H1 (cell line): ENCODE measurements at regions not wholly inside any gene's neighbourhood (a gene's known extent, or its start where the extent isn't known, plus 50 kb on each side); places are given as distances from the start of the nearest gene placed in this dataset.

Experiments
- CTCF ChIA-PET: fragments of 300-600 bp; sonication (Branson Sonifier 250); formaldehyde crosslinking; loops from one replicate; lab custom pipeline; 2021; ENCODE audit not compliant: partially characterized antibody; lab: Charles Lee
- POLR2A ChIA-PET: fragments of 300-600 bp; sonication (Branson Sonifier 250); formaldehyde crosslinking; loops from one replicate; lab custom pipeline; 2021; ENCODE audit warnings: inconsistent platforms; ENCODE audit not compliant: partially characterized antibody; lab: Charles Lee
- DNase-seq, 2 experiments: peaks; one replicate each; pipeline versions ENCODE4 v3.0.0 to v3.0.0-alpha.2; 2010 to 2022; ENCODE audit warnings: low spot score in 2 of 2, low read depth in 1 of 2, mixed read lengths in 1 of 2
- FAIRE-seq: peaks from 2 replicates; lab custom pipeline; 2011; peaks lifted over from hg19 to GRCh38; lab: Jason Lieb, UNC
- H2AFZ ChIP-seq: 2 replicates; pipeline ENCODE4 v1.8.1; 2012; ENCODE audit warnings: low read length, inconsistent platforms
- H2AK5ac ChIP-seq: 2 replicates; pipeline ENCODE4 v1.6.1; 2013; ENCODE audit warnings: low read depth, low read length
- H2BK120ac ChIP-seq: replicated peaks from 2 replicates; pipeline ENCODE3; 2013; ENCODE audit warnings: low read depth, low read length, inconsistent platforms
- H2BK12ac ChIP-seq: 2 replicates; pipeline ENCODE4 v1.6.1; 2013; ENCODE audit warnings: low read depth, low read length
- H2BK15ac ChIP-seq: 2 replicates; pipeline ENCODE4 v1.6.1; 2013; ENCODE audit warnings: low read length
- H2BK20ac ChIP-seq: 2 replicates; pipeline ENCODE4 v1.6.1; 2013; ENCODE audit warnings: low read length
- H2BK5ac ChIP-seq: 2 replicates; pipeline ENCODE4 v1.6.1; 2013; ENCODE audit warnings: low read depth, low read length
- H3K14ac ChIP-seq: 2 replicates; pipeline ENCODE4 v1.6.1; 2013; ENCODE audit warnings: inconsistent platforms; ENCODE audit not compliant: insufficient read length
- H3K18ac ChIP-seq: 2 replicates; pipeline ENCODE4 v1.6.1; 2013; ENCODE audit warnings: low read length; ENCODE audit errors: extremely low read depth
- H3K23ac ChIP-seq: 2 replicates; pipeline ENCODE4 v1.6.1; 2013; ENCODE audit warnings: inconsistent platforms; ENCODE audit not compliant: insufficient read length
- H3K23me2 ChIP-seq: 2 replicates; pipeline ENCODE4 v1.6.1; 2013; ENCODE audit warnings: low read depth, low read length
- H3K27ac ChIP-seq: 2 replicates; pipeline ENCODE4 v1.6.1; 2011; ENCODE audit warnings: low read depth, low read length, inconsistent platforms
- H3K27me3 ChIP-seq, 4 experiments: replicated peaks in 1 of 4; 1 replicate in 1 of 4; 2 replicates in 3 of 4; pipeline versions ENCODE4 v1.6.1 to v1.8.1; 2011 to 2013; ENCODE audit warnings: low read length in 3 of 4, mild to moderate bottlenecking in 3 of 4, inconsistent platforms in 2 of 4, mixed read lengths in 2 of 4, moderate library complexity in 1 of 4; ENCODE audit not compliant: control insufficient read depth in 3 of 4, insufficient read depth in 3 of 4; ENCODE audit errors: extremely low read depth in 1 of 4
- H3K36me3 ChIP-seq, 4 experiments: 2 replicates each; pipeline versions ENCODE4 v1.6.1 to v1.8.1; 2011 to 2013; ENCODE audit warnings: mild to moderate bottlenecking in 4 of 4, low read length in 3 of 4, moderate library complexity in 2 of 4, control low read depth in 1 of 4, inconsistent platforms in 1 of 4; ENCODE audit not compliant: insufficient read depth in 4 of 4, control insufficient read depth in 2 of 4
- H3K4ac ChIP-seq: replicated peaks from 2 replicates; pipeline ENCODE3; 2013; ENCODE audit warnings: low read length, low read depth, mixed read lengths, inconsistent platforms; ENCODE audit not compliant: insufficient read length
- H3K4me1 ChIP-seq, 4 experiments: replicated peaks in 1 of 4; 1 replicate in 1 of 4; 2 replicates in 3 of 4; pipeline versions ENCODE4 v1.6.1 to v1.8.1; 2011 to 2013; ENCODE audit warnings: low read length in 3 of 4, inconsistent platforms in 2 of 4, mixed read lengths in 1 of 4; ENCODE audit not compliant: insufficient read depth in 4 of 4, control insufficient read depth in 3 of 4
- H3K4me2 ChIP-seq, 2 experiments: 2 replicates each; pipeline versions ENCODE4 v1.6.1 to v1.8.1; 2011 to 2013; ENCODE audit warnings: low read depth in 2 of 2, low read length in 2 of 2, control low read depth in 1 of 2, inconsistent platforms in 1 of 2, mild to moderate bottlenecking in 1 of 2; ENCODE audit not compliant: insufficient read depth in 1 of 2
- H3K4me3 ChIP-seq, 4 experiments: fragments of 200-600, 300-600 bp in 1 of 4; sonication (generic), shearing (Covaris generic), sonication (Bioruptor Twin) in 1 of 4; 2 replicates each; pipeline versions ENCODE4 v1.5.1 to v1.8.1; 2011 to 2016; ENCODE audit warnings: low read length in 4 of 4, low read depth in 3 of 4, control low read depth in 2 of 4, inconsistent platforms in 2 of 4, mild to moderate bottlenecking in 2 of 4, mixed read lengths in 1 of 4, moderate library complexity in 1 of 4; ENCODE audit not compliant: insufficient read depth in 2 of 4; ENCODE audit errors: extremely low read depth in 1 of 4
- H3K56ac ChIP-seq: replicated peaks from 2 replicates; pipeline ENCODE3; 2013; ENCODE audit warnings: low read depth, mild to moderate bottlenecking, mixed read lengths, low read length, inconsistent platforms; ENCODE audit not compliant: insufficient read length
- H3K79me1 ChIP-seq: 2 replicates; pipeline ENCODE4 v1.6.1; 2013; ENCODE audit warnings: low read depth, low read length, control low read depth
- H3K79me2 ChIP-seq, 2 experiments: 2 replicates each; pipeline versions ENCODE4 v1.6.1 to v1.8.1; 2012 to 2013; ENCODE audit warnings: low read length in 2 of 2, mild to moderate bottlenecking in 2 of 2, inconsistent platforms in 1 of 2; ENCODE audit not compliant: insufficient read depth in 2 of 2, control insufficient read depth in 1 of 2
- H3K9ac ChIP-seq, 4 experiments: replicated peaks in 1 of 4; 1 replicate in 1 of 4; 2 replicates in 3 of 4; pipeline versions ENCODE4 v1.6.1 to v1.8.1; 2011 to 2013; ENCODE audit warnings: low read depth in 3 of 4, low read length in 3 of 4, control low read depth in 2 of 4, mild to moderate bottlenecking in 2 of 4, moderate library complexity in 2 of 4, inconsistent platforms in 1 of 4; ENCODE audit errors: extremely low read depth in 1 of 4
- H3K9me3 ChIP-seq, 2 experiments: 2 replicates each; pipeline versions ENCODE4 v1.6.1 to v1.8.1; 2012 to 2013; ENCODE audit warnings: mild to moderate bottlenecking in 2 of 2, moderate library complexity in 2 of 2, control low read depth in 1 of 2, inconsistent platforms in 1 of 2, low read depth in 1 of 2, low read length in 1 of 2, mixed read lengths in 1 of 2; ENCODE audit not compliant: insufficient read depth in 2 of 2
- H4K20me1 ChIP-seq, 2 experiments: replicated peaks in 1 of 2; 2 replicates each; pipeline versions ENCODE3 to v1.8.1; 2011 to 2013; ENCODE audit warnings: inconsistent platforms in 2 of 2, low read length in 2 of 2, mild to moderate bottlenecking in 1 of 2; ENCODE audit not compliant: insufficient read depth in 2 of 2, control insufficient read depth in 1 of 2
- H4K5ac ChIP-seq: 2 replicates; pipeline ENCODE4 v1.6.1; 2013; ENCODE audit warnings: low read length, low read depth, mixed read lengths, inconsistent platforms; ENCODE audit not compliant: insufficient read length
- H4K8ac ChIP-seq: 2 replicates; pipeline ENCODE4 v1.8.0; 2013; ENCODE audit warnings: mild to moderate bottlenecking, moderate library complexity, low read length, inconsistent platforms; ENCODE audit not compliant: insufficient read depth; ENCODE audit errors: extremely low read depth
- H4K91ac ChIP-seq: replicated peaks from 2 replicates; pipeline ENCODE3; 2013; ENCODE audit warnings: low read length, mixed read lengths, inconsistent platforms; ENCODE audit not compliant: insufficient read length
- ASH2L ChIP-seq: fragments of 200-600, 300-600 bp; sonication (generic); IDR thresholded peaks from one replicate; pipeline ENCODE4 v1.7.1; 2017; ENCODE audit warnings: low read length
- CHD2 ChIP-seq: IDR thresholded peaks from 2 replicates; pipeline ENCODE4 v1.6.1; 2012; ENCODE audit warnings: low read length, improper control_type of control experiment
- EZH2 ChIP-seq: fragments of 200-600 bp; sonication (generic); IDR thresholded peaks from 2 replicates; pipeline ENCODE4 v1.7.1; 2012; ENCODE audit warnings: low read depth, mild to moderate bottlenecking, moderate library complexity, low read length, inconsistent platforms; ENCODE audit not compliant: severe bottlenecking
- KDM1A ChIP-seq: fragments of 200-600, 300-600 bp; sonication (generic); IDR thresholded peaks from 2 replicates; pipeline ENCODE4 v1.7.1; 2016; ENCODE audit warnings: mild to moderate bottlenecking, low read length, borderline replicate concordance
- KDM5A ChIP-seq: fragments of 200-600 bp; IDR thresholded peaks from 2 replicates; pipeline ENCODE4 v1.7.1; 2012; ENCODE audit warnings: mild to moderate bottlenecking, low read length, inconsistent platforms, mixed read lengths
- MAX ChIP-seq: IDR thresholded peaks from 2 replicates; pipeline ENCODE4 v1.6.1; 2012; ENCODE audit warnings: inconsistent platforms
- POLR2A ChIP-seq, 2 experiments: IDR thresholded peaks; 1 replicate in 1 of 2; 2 replicates in 1 of 2; pipeline ENCODE4 v1.6.1; 2011; ENCODE audit warnings: low read depth in 2 of 2, low read length in 2 of 2, mild to moderate bottlenecking in 2 of 2; ENCODE audit errors: control extremely low read depth in 1 of 2
- RNF2 ChIP-seq: fragments of 200-900, 300-1000 bp; sonication (generic); IDR thresholded peaks from 2 replicates; pipeline ENCODE4 v1.7.1; 2016; ENCODE audit warnings: borderline replicate concordance, low read depth, mild to moderate bottlenecking, antibody characterized with exemption, low read length; ENCODE audit not compliant: poor library complexity, severe bottlenecking; ENCODE audit errors: missing control alignments
- RXRA ChIP-seq: IDR thresholded peaks from 2 replicates; pipeline ENCODE4 v1.6.1; 2011; ENCODE audit warnings: low read depth, mild to moderate bottlenecking, low read length, moderate library complexity; ENCODE audit not compliant: insufficient read depth
- SIX5 ChIP-seq: IDR thresholded peaks from 2 replicates; pipeline ENCODE4 v1.6.1; 2011; ENCODE audit warnings: mild to moderate bottlenecking, low read depth, low read length
- SP1 ChIP-seq: IDR thresholded peaks from 2 replicates; pipeline ENCODE4 v1.6.1; 2011; ENCODE audit warnings: low read depth, low read length
- SRF ChIP-seq: IDR thresholded peaks from 2 replicates; pipeline ENCODE4 v1.6.1; 2011; ENCODE audit warnings: mild to moderate bottlenecking, low read depth, low read length, moderate library complexity
- SUZ12 ChIP-seq: fragments of 200-600 bp; sonication (generic); IDR thresholded peaks from 2 replicates; pipeline ENCODE4 v1.6.1; 2012; ENCODE audit warnings: mild to moderate bottlenecking, inconsistent platforms, low read length, moderate library complexity, mixed read lengths
- TAF1 ChIP-seq: IDR thresholded peaks from 2 replicates; pipeline ENCODE4 v1.6.1; 2011; ENCODE audit warnings: mild to moderate bottlenecking, low read depth, low read length
- TAF7 ChIP-seq: optimal IDR thresholded peaks from 2 replicates; pipeline ENCODE3; 2011; ENCODE audit warnings: low read depth, mild to moderate bottlenecking, inconsistent platforms, low read length, moderate library complexity, borderline replicate concordance
- YY1 ChIP-seq: IDR thresholded peaks from 2 replicates; pipeline ENCODE4 v1.6.1; 2011; ENCODE audit warnings: low read depth, mild to moderate bottlenecking, low read length
- WGBS, 2 experiments: shearing (Covaris generic) in 1 of 2; methylation state at CpG; one replicate each; pipeline versions ENCODE4 v1.1.6 to v1.1.7; 2013 to 2015; ENCODE audit warnings: low lambda C conversion rate in 2 of 2, mixed read lengths in 2 of 2, inconsistent platforms in 1 of 2, low coverage in 1 of 2, missing lambda C conversion rate in 1 of 2; ENCODE audit not compliant: insufficient replicate concordance in 2 of 2, insufficient coverage in 1 of 2, insufficient read length in 1 of 2; ENCODE audit errors: extremely low coverage in 1 of 2, missing lambda C conversion rate in 1 of 2; 5-methylcytosine and 5-hydroxymethylcytosine counted together

DNA sequence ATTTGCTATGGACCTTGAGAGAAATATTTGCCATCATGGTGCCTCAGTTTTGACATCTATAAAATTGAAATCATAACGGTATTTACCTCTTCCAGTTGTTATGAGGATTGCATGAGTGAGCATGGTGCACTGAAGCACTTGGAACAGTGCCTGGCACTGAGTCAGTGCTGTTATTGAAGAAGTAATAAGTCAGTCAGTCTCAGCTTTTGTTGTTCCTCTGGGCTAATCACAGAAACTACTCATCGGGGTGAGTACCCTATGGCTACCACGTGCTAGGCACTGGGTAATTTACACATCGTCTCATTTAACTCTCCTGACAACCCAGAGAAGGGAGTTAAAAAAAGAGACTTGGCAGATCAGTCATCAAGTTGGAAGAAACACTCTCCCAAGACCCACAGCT lies 159.5 kb upstream of the NRXN3 start:
- Histone ChIP-seq H3K4me2 (no peak overlapping the region), H3K27ac (no peak overlapping the region), H2BK12ac (no peak overlapping the region), H3K79me2 (no peaks in the 10 kb centered on the region), H2BK120ac (no peak overlapping the region), H2BK5ac (no peak overlapping the region), H3K9ac (no peak overlapping the region), H3K4me1 (no peaks in the 10 kb centered on the region), H3K27me3 (peaks cover 0 to 1% (median 0%) of the 10 kb centered on the region in 4 experiments; a peak in 1 of 7 replicates), H2BK20ac (no peak overlapping the region), H3K23ac (no peak overlapping the region), H4K20me1 (no peaks in the 10 kb centered on the region), H3K23me2 (no peaks in the 10 kb centered on the region), H3K36me3 (no peaks in the 10 kb centered on the region), H2AK5ac (no peak overlapping the region), H3K79me1 (no peaks in the 10 kb centered on the region), H3K18ac (no peak overlapping the region), H3K14ac (no peak overlapping the region), H4K5ac (no peak overlapping the region), H2AFZ (no peak overlapping the region), H2BK15ac (no peak overlapping the region), H4K91ac (no peak overlapping the region), H3K4ac (no peak overlapping the region), H4K8ac (no peak overlapping the region), H3K56ac (no peak overlapping the region), H3K9me3 (no peaks in the 10 kb centered on the region; a peak in 1 of 4 replicates), H3K4me3 (no peak overlapping the region)
- ChIA-PET CTCF (interaction anchor here (0.9 to 1.9 kb wide), 2 partner anchors 11 to 149 kb away, joined by 3 to 9 read pairs; no protein-coding TSS in a partner anchor), POLR2A (no interaction called here)
- 84% methylated on average over 4 of the region's 4 CpGs; no CpG with 5 or more reads in 1 of the 2 experiments for WGBS, 2 experiments
- DNase-seq: no peak
- no peak for FAIRE-seq
- TF ChIP-seq SP1: no peak
- TF ChIP-seq RXRA: no peak
- no peak for TF ChIP-seq MAX
- no peak for TF ChIP-seq CHD2
- TF ChIP-seq TAF1: no peak
- TF ChIP-seq SRF: no peak
- TF ChIP-seq EZH2: no peak
- TF ChIP-seq POLR2A (IDR thresholded peaks at IDR 0.05; ENCODE audit: control extremely low read depth in 1 of 2, low read depth in 2 of 2, low read length in 2 of 2): no peak
- TF ChIP-seq KDM1A: no peak
- no peak for TF ChIP-seq SIX5
- TF ChIP-seq TAF7: no peak
- TF ChIP-seq KDM5A: no peak
- no peak for TF ChIP-seq YY1
- TF ChIP-seq RNF2: no peak
- no peak for TF ChIP-seq SUZ12
- no peak for TF ChIP-seq ASH2L
